MV-4-11 (cell line): ENCODE measurements at regions not wholly inside any gene's neighbourhood (a gene's known extent, or its start where the extent isn't known, plus 50 kb on each side); places are given as distances from the start of the nearest gene placed in this dataset.
"Not testable (repeated sequence)": the region's sequence is repeated elsewhere in the genome, so short reads cannot be mapped to it uniquely, and the experiment has no call there.

Source experiments
- DNase-seq: peaks from one replicate; lab custom pipeline; 2025; lab: John Stamatoyannopoulos, UW

- DNase-seq, result no peak
These were observed 208.2 kb upstream of the CNTNAP5 start for GRCh38 chr2:123816928-123817327.

GRCh38 chr2:123826729-123827271 lies 198.3 kb upstream of the CNTNAP5 start:
- no peak for DNase-seq

- DNase-seq, result no peak
These were observed 185.8 kb upstream of the CNTNAP5 start for GRCh38 chr2:123839326-123839725.

- no peak for DNase-seq
These were observed 185.1 kb upstream of the CNTNAP5 start for GRCh38 chr2:123840016-123840415.

GRCh38 chr2:123840574-123840973 lies 184.5 kb upstream of the CNTNAP5 start:
- no peak for DNase-seq

- DNase-seq, result no peak
These were observed 173.8 kb upstream of the CNTNAP5 start for GRCh38 chr2:123851281-123851680.

- DNase-seq, result no peak
These were observed 171.9 kb upstream of the CNTNAP5 start for GRCh38 chr2:123853161-123853560.

- not testable (repeated sequence) for DNase-seq
These were observed 166.1 kb upstream of the CNTNAP5 start for GRCh38 chr2:123859031-123859430.

- no peak for DNase-seq
These were observed 160.7 kb upstream of the CNTNAP5 start for GRCh38 chr2:123864416-123864815.

- DNase-seq, result no peak
These were observed 154.7 kb upstream of the CNTNAP5 start for GRCh38 chr2:123870206-123870880.

GRCh38 chr2:123870881-123871276 lies 154.2 kb upstream of the CNTNAP5 start:
- DNase-seq, result no peak

- DNase-seq, result no peak
These were observed 134.9 kb upstream of the CNTNAP5 start for GRCh38 chr2:123890148-123890547.

- no peak for DNase-seq
These were observed 130.9 kb upstream of the CNTNAP5 start for GRCh38 chr2:123894167-123894566.

GRCh38 chr2:123895651-123896050 lies 129.4 kb upstream of the CNTNAP5 start:
- DNase-seq, result no peak

GRCh38 chr2:123901256-123901655 lies 123.8 kb upstream of the CNTNAP5 start:
- no peak for DNase-seq

- no peak for DNase-seq
These were observed 118.7 kb upstream of the CNTNAP5 start for GRCh38 chr2:123906361-123906760.

- DNase-seq, result no peak
These were observed 116.6 kb upstream of the CNTNAP5 start for GRCh38 chr2:123908522-123908921.

GRCh38 chr2:123912171-123912570 lies 112.9 kb upstream of the CNTNAP5 start:
- no peak for DNase-seq

- DNase-seq, result no peak
These were observed 111.8 kb upstream of the CNTNAP5 start for GRCh38 chr2:123913143-123913735.

GRCh38 chr2:123915380-123915779 lies 109.7 kb upstream of the CNTNAP5 start:
- DNase-seq, result no peak

GRCh38 chr2:123916051-123916450 lies 109.0 kb upstream of the CNTNAP5 start:
- no peak for DNase-seq

- DNase-seq, result no peak
These were observed 108.6 kb upstream of the CNTNAP5 start for GRCh38 chr2:123916531-123916930.

- DNase-seq, result no peak
These were observed 107.8 kb upstream of the CNTNAP5 start for GRCh38 chr2:123917241-123917640.

GRCh38 chr2:123928358-123928757 lies 96.7 kb upstream of the CNTNAP5 start:
- DNase-seq, result no peak
